ENCODE measurements at regions not wholly inside any gene's neighbourhood (a gene's known extent, or its start where the extent isn't known, plus 50 kb on each side); places are given as distances from the start of the nearest gene placed in this dataset.
A peak's percentile ranks its signal among the peaks of the same experiment; 100 is the strongest.

- Mint-ChIP-seq H3K27ac (no peak overlapping the region), H3K36me3 (ENCODE audit: insufficient read depth) (peaks cover 4% of the 10 kb centered on the region), H3K4me1 (ENCODE audit: low read depth) (peaks cover 12% of the 10 kb centered on the region), H3K27me3 (no peaks in the 10 kb centered on the region), H3K4me3 (ENCODE audit: low read depth) (no peak overlapping the region), H3K9me3 (ENCODE audit: low read depth) (peaks cover 11% of the 10 kb centered on the region)
- TF ChIP-seq CTCF (IDR thresholded peaks at IDR 0.05; ENCODE audit: unreplicated experiment), result no peak
- DNase-seq (ENCODE audit: low spot score, unreplicated experiment), result no peak
Measured at GRCh38 chr4:138857416-138857815, 158.2 kb upstream of the NOCT start.

GRCh38 chr4:138852681-138853080 is 162.9 kb upstream of the NOCT start:
- TF ChIP-seq CTCF (IDR thresholded peaks at IDR 0.05; ENCODE audit: unreplicated experiment), result no peak

GRCh38 chr4:138851391-138852335 is 163.9 kb upstream of the NOCT start:
- H3K27ac Mint-ChIP-seq, result peak overlapping the region; percentile 54
- no peak for DNase-seq (ENCODE audit: low spot score, unreplicated experiment)
- peaks cover 21% of the 10 kb centered on the region for H3K4me1 Mint-ChIP-seq (ENCODE audit: low read depth)
- no peak for TF ChIP-seq CTCF (IDR thresholded peaks at IDR 0.05; ENCODE audit: unreplicated experiment)
- H3K9me3 Mint-ChIP-seq (ENCODE audit: low read depth), result peaks cover 11% of the 10 kb centered on the region
- peaks cover 4% of the 10 kb centered on the region for H3K36me3 Mint-ChIP-seq (ENCODE audit: insufficient read depth)
- no peaks in the 10 kb centered on the region for H3K27me3 Mint-ChIP-seq
- peak overlapping the region; percentile 44 for H3K4me3 Mint-ChIP-seq (ENCODE audit: low read depth)

More at GRCh38 chr4:138852681-138853080, 162.9 kb upstream of the NOCT start:
- H3K9me3 Mint-ChIP-seq (ENCODE audit: low read depth), result peaks cover 11% of the 10 kb centered on the region
- H3K36me3 Mint-ChIP-seq (ENCODE audit: insufficient read depth), result peaks cover 4% of the 10 kb centered on the region
- H3K4me1 Mint-ChIP-seq (ENCODE audit: low read depth), result peaks cover 21% of the 10 kb centered on the region
- H3K27ac Mint-ChIP-seq, result no peak overlapping the region
- H3K4me3 Mint-ChIP-seq (ENCODE audit: low read depth), result no peak overlapping the region
- H3K27me3 Mint-ChIP-seq, result no peaks in the 10 kb centered on the region
- DNase-seq (ENCODE audit: low spot score, unreplicated experiment), result no peak

GRCh38 chr4:138845664-138846063 is 169.9 kb upstream of the NOCT start:
- Mint-ChIP-seq H3K27ac (no peak overlapping the region), H3K4me3 (ENCODE audit: low read depth) (no peak overlapping the region), H3K4me1 (ENCODE audit: low read depth) (peaks cover 45% of the 10 kb centered on the region), H3K36me3 (ENCODE audit: insufficient read depth) (no peaks in the 10 kb centered on the region), H3K27me3 (no peaks in the 10 kb centered on the region), H3K9me3 (ENCODE audit: low read depth) (no peaks in the 10 kb centered on the region)
- TF ChIP-seq CTCF (IDR thresholded peaks at IDR 0.05; ENCODE audit: unreplicated experiment), result no peak
- DNase-seq (ENCODE audit: low spot score, unreplicated experiment), result no peak

- no peaks in the 10 kb centered on the region for H3K27me3 Mint-ChIP-seq
- H3K27ac Mint-ChIP-seq, result no peak overlapping the region
- H3K9me3 Mint-ChIP-seq (ENCODE audit: low read depth), result no peaks in the 10 kb centered on the region
- peaks cover 49% of the 10 kb centered on the region for H3K4me1 Mint-ChIP-seq (ENCODE audit: low read depth)
- H3K4me3 Mint-ChIP-seq (ENCODE audit: low read depth), result no peak overlapping the region
- no peaks in the 10 kb centered on the region for H3K36me3 Mint-ChIP-seq (ENCODE audit: insufficient read depth)
- no peak for TF ChIP-seq CTCF (IDR thresholded peaks at IDR 0.05; ENCODE audit: unreplicated experiment)
- no peak for DNase-seq (ENCODE audit: low spot score, unreplicated experiment)
Measured at GRCh38 chr4:138845054-138845453, 170.5 kb upstream of the NOCT start.

All from progenitor cell of endocrine pancreas (in vitro differentiated cells).